WTC11 (cell line): ENCODE measurements at regions not wholly inside any gene's neighbourhood (a gene's known extent, or its start where the extent isn't known, plus 50 kb on each side); places are given as distances from the start of the nearest gene placed in this dataset.

ENCODE experiments used
- ATAC-seq: fragments of 200-7000 bp; cut with Tn5 transposase; 2 replicates; pipeline ENCODE4 v1.10.0; 2021; ENCODE audit warnings: mild to moderate bottlenecking, moderate library complexity
- CTCF ChIA-PET: fragments of 300-600 bp; sonication (Branson Sonifier 250); formaldehyde crosslinking; loops from one replicate; lab custom pipeline; 2021; ENCODE audit warnings: antibody characterized with exemption; lab: Charles Lee
- POLR2A ChIA-PET: fragments of 350-600 bp; sonication (Branson Sonifier 250); formaldehyde crosslinking; loops from one replicate; lab custom pipeline; 2021; ENCODE audit warnings: antibody characterized with exemption; lab: Charles Lee
- DNase-seq: peaks from one replicate; pipeline ENCODE4 v3.0.0; 2021; ENCODE audit warnings: low spot score
- H3K27ac Mint-ChIP-seq: 2 replicates; pipeline ENCODE4 v1.8.0; 2021; ENCODE audit warnings: mixed read lengths
- H3K27me3 Mint-ChIP-seq: 2 replicates; pipeline ENCODE4 v1.8.0; 2021; ENCODE audit warnings: low read depth, mild to moderate bottlenecking, moderate library complexity, mixed read lengths
- H3K36me3 Mint-ChIP-seq: 2 replicates; pipeline ENCODE4 v1.8.0; 2021; ENCODE audit warnings: mixed read lengths
- H3K4me1 Mint-ChIP-seq: 2 replicates; pipeline ENCODE4 v1.8.0; 2022; ENCODE audit warnings: mixed read lengths
- H3K4me3 Mint-ChIP-seq: 2 replicates; pipeline ENCODE4 v1.8.0; 2021; ENCODE audit warnings: mild to moderate bottlenecking, moderate library complexity, mixed read lengths
- H3K9me3 Mint-ChIP-seq: 2 replicates; pipeline ENCODE4 v1.8.0; 2021; ENCODE audit warnings: mixed read lengths
- ATF3 ChIP-seq: sonication (generic); formaldehyde crosslinking; conservative IDR thresholded peaks from 2 replicates; pipeline ENCODE4 v1.8.1; 2022; ENCODE audit warnings: mild to moderate bottlenecking, missing genetic modification reagents
- CREB1 ChIP-seq: sonication (generic); formaldehyde crosslinking; IDR thresholded peaks from 2 replicates; pipeline ENCODE4 v1.8.0; 2023; ENCODE audit warnings: mild to moderate bottlenecking, missing genetic modification reagents
- EMX1 ChIP-seq: fragments of 250-450 bp; sonication (Bioruptor Pico); IDR thresholded peaks from 2 replicates; pipeline ENCODE4 v1.8.0; 2021; ENCODE audit warnings: mild to moderate bottlenecking
- FOXP4 ChIP-seq: sonication (generic); formaldehyde crosslinking; IDR thresholded peaks from 2 replicates; pipeline ENCODE4 v1.8.0; 2022; ENCODE audit warnings: mild to moderate bottlenecking, missing genetic modification reagents
- MXD4 ChIP-seq: fragments of 250-450 bp; sonication (Bioruptor Pico); IDR thresholded peaks from 2 replicates; pipeline ENCODE4 v1.8.0; 2021; ENCODE audit warnings: mild to moderate bottlenecking, moderate library complexity, borderline replicate concordance
- NFYB ChIP-seq: sonication (generic); formaldehyde crosslinking; conservative IDR thresholded peaks from 2 replicates; pipeline ENCODE4 v1.8.0; 2022; ENCODE audit warnings: low read depth, missing genetic modification reagents
- NR3C1 ChIP-seq: sonication (generic); formaldehyde crosslinking; conservative IDR thresholded peaks from 2 replicates; pipeline ENCODE4 v1.8.1; 2023; ENCODE audit warnings: low read depth, mild to moderate bottlenecking, missing genetic modification reagents
- RORB ChIP-seq: fragments of 250-450 bp; sonication (Bioruptor Pico); IDR thresholded peaks from 2 replicates; pipeline ENCODE4 v1.9.0; 2021; ENCODE audit warnings: mild to moderate bottlenecking
- SMAD4 ChIP-seq: sonication (generic); formaldehyde crosslinking; IDR thresholded peaks from 2 replicates; pipeline ENCODE4 v1.8.0; 2022; ENCODE audit warnings: mild to moderate bottlenecking, missing genetic modification reagents
- SOX15 ChIP-seq: fragments of 250-450 bp; sonication (Bioruptor Pico); IDR thresholded peaks from 2 replicates; pipeline ENCODE4 v1.9.0; 2021; ENCODE audit warnings: mild to moderate bottlenecking
- TEAD4 ChIP-seq: sonication (generic); formaldehyde crosslinking; IDR thresholded peaks from 2 replicates; pipeline ENCODE4 v1.8.0; 2022; ENCODE audit warnings: mild to moderate bottlenecking, missing genetic modification reagents
- ZMAT4 ChIP-seq: fragments of 250-450 bp; sonication (Bioruptor Pico); IDR thresholded peaks from 2 replicates; pipeline ENCODE4 v1.9.0; 2021; ENCODE audit warnings: mild to moderate bottlenecking
- ZNF396 ChIP-seq: fragments of 250-450 bp; sonication (Bioruptor Pico); IDR thresholded peaks from 2 replicates; pipeline ENCODE4 v1.8.0; 2021; ENCODE audit warnings: mild to moderate bottlenecking, moderate library complexity, borderline replicate concordance
- ZNF425 ChIP-seq: fragments of 250-450 bp; sonication (Bioruptor Pico); conservative IDR thresholded peaks from 2 replicates; pipeline ENCODE4 v1.9.0; 2021; ENCODE audit warnings: mild to moderate bottlenecking
- ZNF532 ChIP-seq: fragments of 250-450 bp; sonication (Bioruptor Pico); IDR thresholded peaks from 2 replicates; pipeline ENCODE4 v1.9.0; 2021; ENCODE audit warnings: mild to moderate bottlenecking, borderline replicate concordance
- TF ChIP-seq, protein P1 (sequence below): sonication (generic); formaldehyde crosslinking; IDR thresholded peaks from 2 replicates; pipeline ENCODE4 v1.8.1; 2022; ENCODE audit warnings: mild to moderate bottlenecking, moderate library complexity, missing genetic modification reagents
- TF ChIP-seq, protein P2 (sequence below): sonication (generic); formaldehyde crosslinking; IDR thresholded peaks from 2 replicates; pipeline ENCODE4 v1.8.1; 2022; ENCODE audit warnings: mild to moderate bottlenecking, missing genetic modification reagents, moderate library complexity, borderline replicate concordance

DNA sequence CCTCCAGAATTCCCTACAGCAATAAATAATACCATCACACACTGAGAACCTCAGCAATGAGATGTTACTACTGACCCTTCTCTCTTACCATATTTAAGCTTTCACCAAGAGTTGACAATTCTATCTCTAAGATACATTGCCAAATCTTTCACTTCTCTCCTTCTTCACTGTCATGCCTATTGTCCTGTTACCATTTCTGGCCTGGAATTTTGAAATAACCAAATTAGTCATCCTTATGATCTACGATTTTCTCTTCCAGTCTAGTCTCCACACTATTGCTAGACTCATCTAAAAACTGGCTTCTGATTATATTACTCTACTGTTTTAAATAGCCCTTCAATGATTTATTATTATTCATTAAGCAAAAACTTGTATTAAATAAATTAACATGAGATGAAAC, 656.1 kb upstream of the ADGRL4 start:
- no peak overlapping the region for H3K4me3 Mint-ChIP-seq
- peaks cover 5% of the 10 kb centered on the region for H3K9me3 Mint-ChIP-seq
- ATAC-seq (no peak), DNase-seq (no peak)
- H3K36me3 Mint-ChIP-seq: peaks cover 5% of the 10 kb centered on the region
- TF ChIP-seq MXD4 (CRISPR knock-in tag) (no peak), ATF3 (no peak), ZMAT4 (no peak), RORB (CRISPR knock-in tag) (no peak), NR3C1 (no peak), SOX15 (CRISPR knock-in tag) (no peak), FOXP4 (no peak), ZNF396 (no peak), NFYB (CRISPR knock-in tag) (no peak), ZNF425 (CRISPR knock-in tag) (no peak), TEAD4 (CRISPR knock-in tag) (no peak), ZNF532 (no peak), EMX1 (CRISPR knock-in tag) (no peak), CREB1 (CRISPR knock-in tag) (no peak), SMAD4 (CRISPR knock-in tag) (no peak)
- TF ChIP-seq, protein P1, sequence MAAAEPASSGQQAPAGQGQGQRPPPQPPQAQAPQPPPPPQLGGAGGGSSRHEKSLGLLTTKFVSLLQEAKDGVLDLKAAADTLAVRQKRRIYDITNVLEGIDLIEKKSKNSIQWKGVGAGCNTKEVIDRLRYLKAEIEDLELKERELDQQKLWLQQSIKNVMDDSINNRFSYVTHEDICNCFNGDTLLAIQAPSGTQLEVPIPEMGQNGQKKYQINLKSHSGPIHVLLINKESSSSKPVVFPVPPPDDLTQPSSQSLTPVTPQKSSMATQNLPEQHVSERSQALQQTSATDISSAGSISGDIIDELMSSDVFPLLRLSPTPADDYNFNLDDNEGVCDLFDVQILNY (CRISPR knock-in tag): no peak
- TF ChIP-seq, protein P2, sequence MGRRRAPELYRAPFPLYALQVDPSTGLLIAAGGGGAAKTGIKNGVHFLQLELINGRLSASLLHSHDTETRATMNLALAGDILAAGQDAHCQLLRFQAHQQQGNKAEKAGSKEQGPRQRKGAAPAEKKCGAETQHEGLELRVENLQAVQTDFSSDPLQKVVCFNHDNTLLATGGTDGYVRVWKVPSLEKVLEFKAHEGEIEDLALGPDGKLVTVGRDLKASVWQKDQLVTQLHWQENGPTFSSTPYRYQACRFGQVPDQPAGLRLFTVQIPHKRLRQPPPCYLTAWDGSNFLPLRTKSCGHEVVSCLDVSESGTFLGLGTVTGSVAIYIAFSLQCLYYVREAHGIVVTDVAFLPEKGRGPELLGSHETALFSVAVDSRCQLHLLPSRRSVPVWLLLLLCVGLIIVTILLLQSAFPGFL (CRISPR knock-in tag): no peak
- peaks cover 21% of the 10 kb centered on the region for H3K4me1 Mint-ChIP-seq
- no peak overlapping the region for H3K27ac Mint-ChIP-seq
- H3K27me3 Mint-ChIP-seq: no peaks in the 10 kb centered on the region
- POLR2A ChIA-PET: no interaction called here
- CTCF ChIA-PET: no interaction called here
